ENCODE measurements at regions not wholly inside any gene's neighbourhood (a gene's known extent, or its start where the extent isn't known, plus 50 kb on each side); places are given as distances from the start of the nearest gene placed in this dataset.

GRCh38 chr12:46485853-46486252 is 113.3 kb upstream of the SLC38A2 start:
- Histone ChIP-seq H3K9ac (ENCODE audit: low read depth, low read length) (no peak overlapping the region), H2AK9ac (replicated peaks; ENCODE audit: low read depth, low read length, poor library complexity) (no peak overlapping the region), H3K4me3 (ENCODE audit: insufficient read depth, low read depth, low read length) (no peak overlapping the region), H3K9me1 (ENCODE audit: insufficient read depth, low read length) (peaks cover 5% of the 10 kb centered on the region), H3K14ac (replicated peaks; ENCODE audit: low read depth, low read length) (no peak overlapping the region), H3K9me3 (ENCODE audit: control insufficient read depth, insufficient read depth, low read length) (no peaks in the 10 kb centered on the region), H4K5ac (ENCODE audit: low read depth, low read length) (no peak overlapping the region), H3K79me1 (ENCODE audit: low read depth in 1 of 2, low read length in 2 of 2) (peaks cover 6 to 15% of the 10 kb centered on the region in 2 experiments; a peak in 3 of 4 replicates), H3K56ac (ENCODE audit: extremely low read depth, insufficient read depth, low read length) (no peak overlapping the region), H2BK120ac (ENCODE audit: low read depth, low read length) (no peak overlapping the region), H4K91ac (ENCODE audit: insufficient read depth, low read depth, low read length) (no peak overlapping the region), H3K4me1 (ENCODE audit: control insufficient read depth, insufficient read depth, low read length) (peaks cover 8% of the 10 kb centered on the region), H2BK15ac (ENCODE audit: low read depth, low read length) (0 out of 3 replicates have a peak overlapping the region, but pooled peaks have one; percentile 14), H2BK20ac (ENCODE audit: low read depth, low read length) (no peak overlapping the region), H3K27me3 (ENCODE audit: control insufficient read depth, insufficient read depth, low read length) (no peaks in the 10 kb centered on the region), H4K8ac (ENCODE audit: low read depth in 2 of 2, low read length in 2 of 2) (no peak overlapping the region), H2AK5ac (ENCODE audit: low read depth, low read length) (peak overlapping the region; percentile 11), H3K27ac (ENCODE audit: insufficient read depth, low read length) (no peak overlapping the region), H3K18ac (ENCODE audit: low read depth, low read length) (no peak overlapping the region), H2BK5ac (ENCODE audit: low read depth, low read length, poor library complexity, severe bottlenecking) (no peak overlapping the region), H3K36me3 (ENCODE audit: control insufficient read depth, insufficient read depth, low read length) (no peaks in the 10 kb centered on the region), H2AFZ (replicated peaks; ENCODE audit: low read length, poor library complexity) (no peak overlapping the region), H4K20me1 (ENCODE audit: insufficient read depth, low read length) (no peaks in the 10 kb centered on the region), H3K23ac (ENCODE audit: low read depth, low read length) (no peak overlapping the region), H3K4ac (ENCODE audit: low read depth, low read length) (0 out of 2 replicates have a peak overlapping the region, but pooled peaks have one; percentile 14), H3K4me2 (ENCODE audit: low read depth, low read length) (no peak overlapping the region)
- WGBS, 2 experiments (ENCODE audit: extremely low coverage in 2 of 2, insufficient read length in 1 of 2) = 100% methylated on average over 2 of the region's 5 CpGs; no CpG with 5 or more reads in 1 of the 2 experiments
- dilution Hi-C loops (cut with HindIII; ENCODE audit: low sequenced_read_pairs, unreplicated experiment) (no loop called here), in situ Hi-C loops (cut with MboI; ENCODE audit: low sequenced_read_pairs) (no loop called here), intact Hi-C loops (cut with micrococcal nuclease) (no loop called here)
- ChIA-PET POLR2A (ENCODE audit: unreplicated experiment) (no interaction called here), CTCF (no interaction called here)
- DNase-seq = no peak
- no TSS peak for BruUV-seq (replicated peaks)
- ATAC-seq (ENCODE audit: low read depth) = no peak
- no peak for TF ChIP-seq CHD1 (IDR thresholded peaks at IDR 0.05; ENCODE audit: low read depth, low read length)
- TF ChIP-seq CTCF (conservative IDR thresholded peaks at IDR 0.05; ENCODE audit: low read depth, low read length) = no peak
- no peak for TF ChIP-seq CEBPB (IDR thresholded peaks at IDR 0.05; ENCODE audit: low read depth, low read length)
- TF ChIP-seq NFE2L2 (IDR thresholded peaks at IDR 0.05; ENCODE audit: low read depth, low read length) = no peak
- no peak for TF ChIP-seq MXI1 (IDR thresholded peaks at IDR 0.05; ENCODE audit: borderline replicate concordance, low read depth, low read length)
- no peak for TF ChIP-seq RAD21 (IDR thresholded peaks at IDR 0.05; ENCODE audit: low read length)
- no peak for TF ChIP-seq USF2 (IDR thresholded peaks at IDR 0.05; ENCODE audit: low read depth, low read length)
- TF ChIP-seq BHLHE40 (IDR thresholded peaks at IDR 0.05; ENCODE audit: low read depth, low read length) = no peak
- TF ChIP-seq ELK1 (IDR thresholded peaks at IDR 0.05; ENCODE audit: borderline replicate concordance, low read depth, low read length) = no peak

Measured in IMR-90 (cell line).